Fibroblast of skin of right quadriceps (primary cell): ENCODE measurements at regions not wholly inside any gene's neighbourhood (a gene's known extent, or its start where the extent isn't known, plus 50 kb on each side); places are given as distances from the start of the nearest gene placed in this dataset.
"Not testable (repeated sequence)": the region's sequence is repeated elsewhere in the genome, so short reads cannot be mapped to it uniquely, and the experiment has no call there.

ENCODE experiments used
- DNase-seq: peaks from one replicate; pipeline ENCODE4 v3.0.0-alpha.2; 2013

- DNase-seq: peak; percentile 89
Measured at GRCh38 chr1:214864896-214865688, 217.4 kb upstream of the KCNK2 start.

- not testable (repeated sequence) for DNase-seq
Measured at GRCh38 chr1:214870426-214870825, 212.1 kb upstream of the KCNK2 start.

GRCh38 chr1:214880956-214881355 is 201.6 kb upstream of the KCNK2 start:
- DNase-seq: no peak

GRCh38 chr1:214882616-214883015 is 199.9 kb upstream of the KCNK2 start:
- no peak for DNase-seq

GRCh38 chr1:214895011-214895600 is 187.4 kb upstream of the KCNK2 start:
- peak; percentile 23 for DNase-seq

GRCh38 chr1:214896921-214897320 is 185.6 kb upstream of the KCNK2 start:
- no peak for DNase-seq

- DNase-seq: no peak
Measured at GRCh38 chr1:214897581-214897980, 185.0 kb upstream of the KCNK2 start.

GRCh38 chr1:214898161-214898560 is 184.4 kb upstream of the KCNK2 start:
- DNase-seq: no peak

GRCh38 chr1:214898718-214899117 is 183.8 kb upstream of the KCNK2 start:
- no peak for DNase-seq

GRCh38 chr1:214899908-214900460 is 182.6 kb upstream of the KCNK2 start:
- peak; percentile 56 for DNase-seq

GRCh38 chr1:214900590-214900989 is 181.9 kb upstream of the KCNK2 start:
- no peak for DNase-seq

GRCh38 chr1:214901718-214902117 is 180.8 kb upstream of the KCNK2 start:
- DNase-seq: peak; percentile 89

GRCh38 chr1:214902636-214903320 is 179.8 kb upstream of the KCNK2 start:
- DNase-seq: peak; percentile 87

- DNase-seq: no peak
Measured at GRCh38 chr1:214912127-214912526, 170.4 kb upstream of the KCNK2 start.

- no peak for DNase-seq
Measured at GRCh38 chr1:214913966-214914365, 168.6 kb upstream of the KCNK2 start.

GRCh38 chr1:214917081-214917635 is 165.4 kb upstream of the KCNK2 start:
- no peak for DNase-seq

GRCh38 chr1:214918745-214919144 is 163.8 kb upstream of the KCNK2 start:
- no peak for DNase-seq

- no peak for DNase-seq
Measured at GRCh38 chr1:214920337-214920736, 162.2 kb upstream of the KCNK2 start.

- no peak for DNase-seq
Measured at GRCh38 chr1:214923278-214923915, 159.1 kb upstream of the KCNK2 start.

- no peak for DNase-seq
Measured at GRCh38 chr1:214927796-214928195, 154.7 kb upstream of the KCNK2 start.

- DNase-seq: no peak
Measured at GRCh38 chr1:214928574-214928973, 154.0 kb upstream of the KCNK2 start.

- no peak for DNase-seq
Measured at GRCh38 chr1:214933375-214933774, 149.2 kb upstream of the KCNK2 start.

- DNase-seq: no peak
Measured at GRCh38 chr1:214934045-214934444, 148.5 kb upstream of the KCNK2 start.
